Vagina (tissue), 2 donors: ENCODE measurements at regions not wholly inside any gene's neighbourhood (a gene's known extent, or its start where the extent isn't known, plus 50 kb on each side); places are given as distances from the start of the nearest gene placed in this dataset.

Source experiments
- POLR2A ChIP-seq, 2 donors: fragments of 450-650 bp; IDR thresholded peaks; one replicate each; pipeline ENCODE4 v1.6.1; 2017; ENCODE audit warnings: antibody characterized with exemption in 2 of 2, mild to moderate bottlenecking in 2 of 2, moderate library complexity in 2 of 2
- POLR2AphosphoS5 ChIP-seq, 2 donors: sonication (generic); formaldehyde crosslinking; IDR thresholded peaks; one replicate each; pipeline ENCODE4 v1.9.0; 2017; ENCODE audit warnings: antibody characterized with exemption in 2 of 2, mild to moderate bottlenecking in 2 of 2, low read depth in 1 of 2; ENCODE audit not compliant: insufficient read depth in 1 of 2
- TF ChIP-seq, protein P1 (sequence below), 3 experiments: fragments of 450-650 bp in 2 of 3; fragments of 200-600 bp in 1 of 3; sonication (generic) in 1 of 3; IDR thresholded peaks; one replicate each; pipeline ENCODE4 v1.5.1; 2017 to 2019; ENCODE audit warnings: antibody characterized with exemption in 3 of 3, mild to moderate bottlenecking in 2 of 3, moderate library complexity in 2 of 3

DNA sequence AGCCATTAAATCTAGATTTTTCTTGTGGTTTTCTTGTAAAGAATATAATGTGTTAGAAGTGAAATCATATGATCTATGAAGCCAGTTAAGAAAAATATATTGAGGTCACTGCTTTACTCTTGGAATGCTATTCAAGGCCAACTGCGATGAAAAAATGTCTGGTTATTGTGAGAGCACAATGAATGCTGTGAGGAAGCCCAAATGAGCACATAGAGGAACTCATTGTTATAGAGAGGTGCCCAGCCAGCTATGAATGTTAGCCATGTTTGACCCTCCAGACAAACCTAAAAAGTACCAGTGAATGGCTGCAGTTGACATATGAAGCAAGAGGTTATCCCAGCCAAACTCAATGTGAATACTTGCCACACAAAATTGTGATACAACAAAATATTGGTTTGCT is 359.8 kb upstream of the FAM174A start:
- TF ChIP-seq POLR2AphosphoS5 (IDR thresholded peaks at IDR 0.05; ENCODE audit: insufficient read depth in 1 of 2, low read depth in 1 of 2) (no peak), POLR2A (IDR thresholded peaks at IDR 0.05) (no peak)
- TF ChIP-seq, protein P1, sequence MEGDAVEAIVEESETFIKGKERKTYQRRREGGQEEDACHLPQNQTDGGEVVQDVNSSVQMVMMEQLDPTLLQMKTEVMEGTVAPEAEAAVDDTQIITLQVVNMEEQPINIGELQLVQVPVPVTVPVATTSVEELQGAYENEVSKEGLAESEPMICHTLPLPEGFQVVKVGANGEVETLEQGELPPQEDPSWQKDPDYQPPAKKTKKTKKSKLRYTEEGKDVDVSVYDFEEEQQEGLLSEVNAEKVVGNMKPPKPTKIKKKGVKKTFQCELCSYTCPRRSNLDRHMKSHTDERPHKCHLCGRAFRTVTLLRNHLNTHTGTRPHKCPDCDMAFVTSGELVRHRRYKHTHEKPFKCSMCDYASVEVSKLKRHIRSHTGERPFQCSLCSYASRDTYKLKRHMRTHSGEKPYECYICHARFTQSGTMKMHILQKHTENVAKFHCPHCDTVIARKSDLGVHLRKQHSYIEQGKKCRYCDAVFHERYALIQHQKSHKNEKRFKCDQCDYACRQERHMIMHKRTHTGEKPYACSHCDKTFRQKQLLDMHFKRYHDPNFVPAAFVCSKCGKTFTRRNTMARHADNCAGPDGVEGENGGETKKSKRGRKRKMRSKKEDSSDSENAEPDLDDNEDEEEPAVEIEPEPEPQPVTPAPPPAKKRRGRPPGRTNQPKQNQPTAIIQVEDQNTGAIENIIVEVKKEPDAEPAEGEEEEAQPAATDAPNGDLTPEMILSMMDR (IDR thresholded peaks at IDR 0.05), result no peak
